ENCODE measurements at regions not wholly inside any gene's neighbourhood (a gene's known extent, or its start where the extent isn't known, plus 50 kb on each side); places are given as distances from the start of the nearest gene placed in this dataset.

GRCh38 chr5:105032917-105033316 is 1470.3 kb upstream of the NUDT12 start:
- 9 to 26% methylated on average over 4 of the region's 4 CpGs for WGBS, 2 donors

GRCh38 chr5:105030153-105030552 is 1467.6 kb upstream of the NUDT12 start:
- Histone ChIP-seq H3K27me3 (ENCODE audit: control insufficient read depth in 3 of 3, insufficient read depth in 3 of 3, low read length in 2 of 3) (no peaks in the 10 kb centered on the region), H3K9ac (ENCODE audit: insufficient read depth in 1 of 2, low read length in 2 of 2) (no peak overlapping the region), H3K9me3 (ENCODE audit: control insufficient read depth in 4 of 4, insufficient read depth in 3 of 4, low read length in 3 of 4) (no peaks in the 10 kb centered on the region), H3K4me1 (ENCODE audit: control insufficient read depth in 5 of 5, insufficient read depth in 5 of 5, low read length in 5 of 5) (no peaks in the 10 kb centered on the region), H3K27ac (ENCODE audit: low read depth in 1 of 2, low read length in 1 of 2) (no peak overlapping the region), H3K36me3 (ENCODE audit: control insufficient read depth in 4 of 4, insufficient read depth in 4 of 4, low read length in 4 of 4) (no peaks in the 10 kb centered on the region), H3K4me3 (no peak overlapping the region)
- no peak for TF ChIP-seq CTCF (IDR thresholded peaks at IDR 0.05; ENCODE audit: control extremely low read depth, extremely low read depth)
- DNase-seq (no peak), ATAC-seq (ENCODE audit: insufficient read depth, low FRiP score) (no peak)
- WGBS, 2 donors, result 71 to 76% methylated on average over 2 of the region's 2 CpGs

More at GRCh38 chr5:105032917-105033316, 1470.3 kb upstream of the NUDT12 start:
- H3K9ac ChIP-seq (ENCODE audit: insufficient read depth in 1 of 2, low read length in 2 of 2), result no peak overlapping the region
- H3K9me3 ChIP-seq (ENCODE audit: control insufficient read depth in 4 of 4, insufficient read depth in 3 of 4, low read length in 3 of 4), result no peaks in the 10 kb centered on the region
- ATAC-seq (ENCODE audit: insufficient read depth, low FRiP score) (no peak), DNase-seq (no peak)
- no peaks in the 10 kb centered on the region for H3K27me3 ChIP-seq (ENCODE audit: control insufficient read depth in 3 of 3, insufficient read depth in 3 of 3, low read length in 2 of 3)
- no peaks in the 10 kb centered on the region for H3K36me3 ChIP-seq (ENCODE audit: control insufficient read depth in 4 of 4, insufficient read depth in 4 of 4, low read length in 4 of 4)
- no peaks in the 10 kb centered on the region for H3K4me1 ChIP-seq (ENCODE audit: control insufficient read depth in 5 of 5, insufficient read depth in 5 of 5, low read length in 5 of 5)
- TF ChIP-seq CTCF (IDR thresholded peaks at IDR 0.05; ENCODE audit: control extremely low read depth, extremely low read depth), result no peak
- H3K4me3 ChIP-seq, result no peak overlapping the region
- no peak overlapping the region for H3K27ac ChIP-seq (ENCODE audit: low read depth in 1 of 2, low read length in 1 of 2)

- H3K36me3 ChIP-seq (ENCODE audit: control insufficient read depth in 4 of 4, insufficient read depth in 4 of 4, low read length in 4 of 4), result no peaks in the 10 kb centered on the region
- H3K4me1 ChIP-seq (ENCODE audit: control insufficient read depth in 5 of 5, insufficient read depth in 5 of 5, low read length in 5 of 5), result no peaks in the 10 kb centered on the region
- no peaks in the 10 kb centered on the region for H3K9me3 ChIP-seq (ENCODE audit: control insufficient read depth in 4 of 4, insufficient read depth in 3 of 4, low read length in 3 of 4)
- no peak overlapping the region for H3K27ac ChIP-seq (ENCODE audit: low read depth in 1 of 2, low read length in 1 of 2)
- 88 to 95% methylated on average over 3 of the region's 3 CpGs for WGBS, 2 donors
- ATAC-seq (ENCODE audit: insufficient read depth, low FRiP score) (no peak), DNase-seq (no peak)
- H3K9ac ChIP-seq (ENCODE audit: insufficient read depth in 1 of 2, low read length in 2 of 2), result no peak overlapping the region
- TF ChIP-seq CTCF (IDR thresholded peaks at IDR 0.05; ENCODE audit: control extremely low read depth, extremely low read depth), result no peak
- no peak overlapping the region for H3K4me3 ChIP-seq
- no peaks in the 10 kb centered on the region for H3K27me3 ChIP-seq (ENCODE audit: control insufficient read depth in 3 of 3, insufficient read depth in 3 of 3, low read length in 2 of 3)
These were observed 1452.5 kb upstream of the NUDT12 start for GRCh38 chr5:105015098-105015497.

- Histone ChIP-seq H3K4me1 (ENCODE audit: control insufficient read depth in 5 of 5, insufficient read depth in 5 of 5, low read length in 5 of 5) (no peaks in the 10 kb centered on the region), H3K9me3 (ENCODE audit: control insufficient read depth in 4 of 4, insufficient read depth in 3 of 4, low read length in 3 of 4) (peaks cover 0 to 4% (median 0%) of the 10 kb centered on the region in 4 donors), H3K36me3 (ENCODE audit: control insufficient read depth in 4 of 4, insufficient read depth in 4 of 4, low read length in 4 of 4) (no peaks in the 10 kb centered on the region), H3K27ac (ENCODE audit: low read depth in 1 of 2, low read length in 1 of 2) (no peak overlapping the region), H3K27me3 (ENCODE audit: control insufficient read depth in 3 of 3, insufficient read depth in 3 of 3, low read length in 2 of 3) (no peaks in the 10 kb centered on the region), H3K4me3 (no peak overlapping the region), H3K9ac (ENCODE audit: insufficient read depth in 1 of 2, low read length in 2 of 2) (no peak overlapping the region)
- ATAC-seq (ENCODE audit: insufficient read depth, low FRiP score), result no peak
- 53 to 62% methylated on average over 1 of the region's 1 CpG for WGBS, 2 donors
- DNase-seq, result no peak
- no peak for TF ChIP-seq CTCF (IDR thresholded peaks at IDR 0.05; ENCODE audit: control extremely low read depth, extremely low read depth)
These were observed 1436.0 kb upstream of the NUDT12 start for GRCh38 chr5:104998572-104998971.
